HG03025 (cell line): ENCODE measurements at regions not wholly inside any gene's neighbourhood (a gene's known extent, or its start where the extent isn't known, plus 50 kb on each side); places are given as distances from the start of the nearest gene placed in this dataset.

ENCODE experiments used
- ATAC-seq: cut with Tn5 transposase; IDR thresholded peaks from one replicate; pipeline ENCODE4 v1.9.1; 2021; ENCODE audit warnings: mild to moderate bottlenecking, moderate library complexity; ENCODE audit not compliant: unreplicated experiment, low FRiP score

DNA sequence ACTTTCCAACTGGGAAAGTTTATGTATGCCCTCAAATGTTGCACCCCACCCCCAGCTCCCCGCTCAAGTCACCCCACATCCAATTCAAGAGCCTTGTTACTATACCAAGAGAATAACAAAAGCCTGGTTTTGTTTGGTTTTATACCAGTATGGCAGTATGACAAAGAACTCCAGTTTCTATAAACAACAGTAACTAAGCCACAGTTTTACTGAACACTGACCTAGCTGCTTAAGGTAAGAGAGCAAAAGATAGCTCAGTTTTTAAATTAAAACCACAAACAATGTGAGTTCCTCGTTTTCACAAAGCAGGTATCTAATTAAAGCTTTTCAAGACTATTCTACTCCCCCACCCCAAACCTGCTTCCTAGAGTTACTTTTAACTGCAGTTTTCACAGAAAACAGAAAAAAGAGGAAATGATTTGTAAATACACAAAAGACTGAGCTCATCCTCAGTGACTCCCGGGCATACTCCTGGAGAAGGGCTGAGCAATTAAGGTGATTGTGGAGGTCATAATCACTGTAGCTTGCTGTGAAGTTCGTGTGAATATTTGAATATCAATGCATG, 59.3 kb upstream of the LHX8 start:
- ATAC-seq, result no peak

DNA sequence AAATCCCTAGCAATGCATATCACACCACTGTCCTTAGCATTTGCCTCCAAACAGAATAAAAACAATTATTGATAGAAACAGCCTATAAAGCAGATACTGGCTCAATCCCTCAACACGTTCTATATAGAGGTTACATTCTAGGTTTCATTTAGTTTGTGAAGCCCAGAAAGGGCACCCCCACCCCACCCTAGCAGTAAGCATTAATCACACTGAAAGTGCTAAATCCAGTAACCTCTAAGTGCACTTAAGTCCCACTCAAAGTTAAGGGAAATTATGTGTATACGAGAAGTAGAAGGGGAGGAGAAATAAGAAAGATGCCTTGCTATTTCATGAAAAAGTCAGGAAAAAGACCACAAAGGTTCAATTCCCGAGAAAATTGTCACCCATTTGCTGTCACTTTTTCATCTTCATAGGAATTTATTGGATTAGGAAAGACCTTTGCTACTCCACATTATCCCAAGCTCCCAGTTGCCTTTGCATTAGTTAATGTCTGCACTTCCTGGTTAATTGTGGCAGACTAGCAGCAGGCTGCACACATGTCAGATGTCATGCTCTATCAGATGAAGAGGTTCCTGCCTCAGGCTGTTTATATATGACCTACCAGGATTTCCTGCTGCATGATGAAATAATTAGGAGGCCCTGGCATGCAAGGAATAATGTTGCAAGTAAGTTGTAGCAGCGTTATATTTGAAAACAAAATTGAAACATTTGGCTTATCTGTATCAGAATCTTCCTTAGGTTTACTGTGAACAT, 54.5 kb upstream of the LHX8 start:
- no peak for ATAC-seq

DNA sequence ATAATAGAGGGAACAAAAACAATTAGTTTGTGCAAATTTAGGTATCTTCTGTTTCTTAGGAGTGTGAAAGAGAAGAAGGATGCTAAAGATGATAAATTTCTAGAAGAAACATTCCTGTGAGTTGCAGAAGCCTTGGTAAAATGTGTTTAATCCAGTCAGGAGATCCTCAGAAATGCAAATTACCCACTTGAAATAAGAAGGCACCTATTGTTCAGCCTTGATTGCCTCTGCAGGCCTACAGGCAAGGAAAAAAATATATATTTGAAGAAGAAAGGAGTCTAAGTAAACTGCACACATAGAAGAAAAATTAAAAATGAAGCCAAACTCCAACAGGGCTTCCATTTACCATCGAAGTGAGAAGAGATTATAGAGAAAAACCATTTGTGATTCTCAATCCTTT, 51.0 kb upstream of the LHX8 start:
- ATAC-seq, result no peak

DNA sequence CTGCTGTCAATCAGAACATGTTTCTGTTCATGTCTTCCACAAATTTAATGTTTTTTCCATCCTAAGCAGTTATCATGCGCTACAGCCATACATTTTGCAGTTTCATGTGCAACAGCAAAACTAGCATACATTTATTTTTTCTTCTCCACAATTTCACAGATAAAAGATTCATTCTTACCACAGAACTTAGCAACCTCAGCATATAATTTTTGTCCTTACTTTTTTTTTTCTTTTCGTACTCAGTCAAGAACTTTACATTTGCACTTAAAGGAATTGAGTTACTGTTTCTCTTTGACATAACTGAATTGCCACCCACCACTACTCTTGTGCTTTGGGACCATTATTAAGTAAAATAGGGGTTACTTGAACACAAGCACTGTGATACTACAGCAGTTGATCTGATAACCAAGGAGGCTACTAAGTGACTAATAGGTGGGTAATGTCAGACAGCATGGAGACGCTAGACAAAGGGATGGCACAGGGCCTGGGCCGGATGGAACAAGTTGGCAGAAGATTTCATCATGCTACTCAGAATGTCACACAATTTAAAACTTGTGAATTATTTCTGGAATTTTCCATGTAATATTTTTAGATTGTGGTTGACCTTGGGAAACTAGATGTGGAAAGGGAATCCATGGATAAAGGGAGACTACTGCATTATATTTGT, 50.2 kb upstream of the LHX8 start:
- no peak for ATAC-seq
